HepG2 (cell line): ENCODE measurements at regions not wholly inside any gene's neighbourhood (a gene's known extent, or its start where the extent isn't known, plus 50 kb on each side); places are given as distances from the start of the nearest gene placed in this dataset.

Experiments used
- ATAC-seq: fragments of 200-7000 bp; cut with Tn5 transposase; 3 replicates; pipeline ENCODE4 v1.9.1; 2020; ENCODE audit warnings: mild to moderate bottlenecking, moderate library complexity
- BruUV-seq: library from RNA; stranded (reverse); fragments of 400-500 nt; replicated peaks from 2 replicates; lab custom pipeline; 2021; lab: Mats Ljungman, UMichigan
- CTCF ChIA-PET: fragments of 300-600 bp; formaldehyde crosslinking; extraction: SDS; loops from one replicate; lab custom pipeline; 2021; ENCODE audit warnings: low total read pairs, inconsistent platforms, low intra/inter-chr PET ratio; lab: Yijun Ruan, JAX
- POLR2A ChIA-PET: fragments of 350-600 bp; sonication (Branson Sonifier 250); formaldehyde crosslinking; loops from one replicate; lab custom pipeline; 2020; ENCODE audit warnings: antibody characterized with exemption, inconsistent platforms; lab: Yijun Ruan, JAX
- DNase-seq: peaks from one replicate; pipeline ENCODE4 v3.0.0-alpha.2; 2015; ENCODE audit warnings: low spot score
- FAIRE-seq: peaks from 3 replicates; lab custom pipeline; 2011; peaks lifted over from hg19 to GRCh38; lab: Jason Lieb, UNC
- H2AFZ ChIP-seq: one replicate; pipeline ENCODE4 v1.6.1; 2011; ENCODE audit warnings: low read length, inconsistent platforms
- H3K27ac ChIP-seq: fragments of 300-600 bp; 3 replicates; pipeline ENCODE4 v1.8.0; 2011; ENCODE audit warnings: mixed run types, mild to moderate bottlenecking, mixed read lengths, low read length, inconsistent platforms; ENCODE audit not compliant: insufficient read depth; ENCODE audit errors: extremely low read length
- H3K27me3 ChIP-seq, 2 experiments: fragments of 200-600 bp in 1 of 2; 2 replicates in 1 of 2; 3 replicates in 1 of 2; pipeline versions ENCODE4 v1.6.0 to v1.8.0; 2011; ENCODE audit warnings: low read length in 2 of 2, mild to moderate bottlenecking in 2 of 2, moderate library complexity in 2 of 2, inconsistent platforms in 1 of 2; ENCODE audit not compliant: insufficient read depth in 2 of 2, control insufficient read depth in 1 of 2
- H3K36me3 ChIP-seq, 2 experiments: fragments of 200-600 bp in 1 of 2; replicated peaks in 1 of 2; 2 replicates in 1 of 2; 3 replicates in 1 of 2; pipeline versions ENCODE4 v1.5.1 to v1.8.0; 2011; ENCODE audit warnings: low read length in 2 of 2, inconsistent platforms in 1 of 2; ENCODE audit not compliant: insufficient read depth in 2 of 2, control insufficient read depth in 1 of 2
- H3K4me1 ChIP-seq: 2 replicates; pipeline ENCODE4 v1.5.1; 2012; ENCODE audit warnings: low read length, inconsistent platforms; ENCODE audit not compliant: insufficient read depth
- H3K4me2 ChIP-seq: 2 replicates; pipeline ENCODE4 v1.6.0; 2011; ENCODE audit warnings: low read depth, low read length, inconsistent platforms
- H3K4me3 ChIP-seq, 3 experiments: fragments of 200-600 bp in 1 of 3; sonication (generic), shearing (Covaris generic) in 1 of 3; replicated peaks in 1 of 3; 2 replicates each; pipeline ENCODE4 v1.5.1; 2011 to 2016; ENCODE audit warnings: low read length in 3 of 3, inconsistent platforms in 2 of 3, low read depth in 2 of 3, mild to moderate bottlenecking in 2 of 3, control low read depth in 1 of 3, mixed read lengths in 1 of 3; ENCODE audit not compliant: insufficient read depth in 1 of 3
- H3K79me2 ChIP-seq: one replicate; pipeline ENCODE4 v1.6.1; 2011; ENCODE audit warnings: low read length, inconsistent platforms; ENCODE audit not compliant: insufficient read depth
- H3K9ac ChIP-seq: 2 replicates; pipeline ENCODE4 v1.6.0; 2011; ENCODE audit warnings: mild to moderate bottlenecking, low read depth, low read length, inconsistent platforms; ENCODE audit not compliant: insufficient read depth
- H3K9me3 ChIP-seq: 2 replicates; pipeline ENCODE4 v1.5.1; 2012; ENCODE audit warnings: mild to moderate bottlenecking, low read length
- H4K20me1 ChIP-seq: 2 replicates; pipeline ENCODE4 v1.6.0; 2011; ENCODE audit warnings: inconsistent platforms, mild to moderate bottlenecking, low read length, moderate library complexity; ENCODE audit not compliant: insufficient read depth
- JDP2 ChIP-seq: sonication (generic); formaldehyde crosslinking; IDR thresholded peaks from 2 replicates; pipeline ENCODE4 v1.8.1; 2022; ENCODE audit warnings: missing genetic modification reagents, borderline replicate concordance
- MAFF ChIP-seq: IDR thresholded peaks from 2 replicates; pipeline ENCODE4 v1.6.1; 2011; ENCODE audit warnings: low read depth, low read length, improper control_type of control experiment
- MIER3 ChIP-seq: IDR thresholded peaks from 2 replicates; pipeline ENCODE4 v1.6.1; 2016; ENCODE audit warnings: missing compliant biosample characterization, borderline replicate concordance
- ZMYM4 ChIP-seq: sonication (generic); formaldehyde crosslinking; IDR thresholded peaks from 2 replicates; pipeline ENCODE4 v1.8.1; 2023; ENCODE audit warnings: mild to moderate bottlenecking, missing genetic modification reagents
- ZNF570 ChIP-seq: sonication (generic); formaldehyde crosslinking; IDR thresholded peaks from 2 replicates; pipeline ENCODE4 v1.4.0; 2020; ENCODE audit warnings: mild to moderate bottlenecking, missing genetic modification reagents, borderline replicate concordance
- WGBS: methylation state at CpG from one replicate; pipeline ENCODE4 v1.1.6; 2017; ENCODE audit warnings: low lambda C conversion rate; 5-methylcytosine and 5-hydroxymethylcytosine counted together
- in situ Hi-C: cut with HindIII; loops from 2 replicates; pipeline ENCODE4 v1.10.0; 2017; ENCODE audit warnings: low pct_unique_long_range_greater_than_20kb; ENCODE audit not compliant: extremely low pct_ligation_motif_present
- intact Hi-C: fragments of 100-400 bp; cut with micrococcal nuclease; formaldehyde crosslinking; loops from one replicate; pipeline ENCODE4 v1.10.0; 2022; ENCODE audit not compliant: unreplicated experiment

GRCh38 chr12:46676797-46677520 is 148.8 kb downstream of the SLC38A4 start:
- Histone ChIP-seq H3K79me2 (no peaks in the 10 kb centered on the region), H3K4me1 (peaks cover 26% of the 10 kb centered on the region), H3K9ac (no peak overlapping the region), H2AFZ (no peak overlapping the region), H3K27me3 (no peaks in the 10 kb centered on the region), H3K9me3 (no peaks in the 10 kb centered on the region), H3K4me3 (no peak overlapping the region), H3K36me3 (no peaks in the 10 kb centered on the region), H4K20me1 (no peaks in the 10 kb centered on the region), H3K27ac (no peak overlapping the region), H3K4me2 (no peak overlapping the region)
- DNase-seq (no peak), FAIRE-seq (no peak), ATAC-seq (peak; percentile 54)
- in situ Hi-C loops (loop anchor here (5.0 kb wide), 2 partner anchors 255 to 325 kb away; no protein-coding TSS in a partner anchor), intact Hi-C loops (loop anchor here (1.0 to 5.0 kb wide), 7 partner anchors 150 to 335 kb away; partner anchors contain the start of genes SLC38A2 and SLC38A4)
- POLR2A ChIA-PET = no interaction called here
- TF ChIP-seq MIER3 (no peak), ZMYM4 (0 out of 2 replicates have a peak, but pooled peaks have one; percentile 6), MAFF (no peak), JDP2 (CRISPR knock-in tag) (no peak)
- CTCF ChIA-PET = interaction anchor here (0.8 to 1.7 kb wide), 2 partner anchors 320 to 334 kb away, joined by 3 to 10 read pairs; no protein-coding TSS in a partner anchor
- 94% methylated on average over 7 of the region's 7 CpGs for WGBS
- no TSS peak for BruUV-seq

GRCh38 chr12:46676396-46676795 is 149.4 kb downstream of the SLC38A4 start:
- Histone ChIP-seq H3K4me1 (peaks cover 26% of the 10 kb centered on the region), H3K36me3 (no peaks in the 10 kb centered on the region), H4K20me1 (no peaks in the 10 kb centered on the region), H3K79me2 (no peaks in the 10 kb centered on the region), H3K4me2 (no peak overlapping the region), H3K9ac (no peak overlapping the region), H3K9me3 (no peaks in the 10 kb centered on the region), H3K27ac (no peak overlapping the region), H3K4me3 (no peak overlapping the region), H3K27me3 (no peaks in the 10 kb centered on the region), H2AFZ (no peak overlapping the region)
- no peak for ATAC-seq
- WGBS = 78% methylated on average over 1 of the region's 1 CpG
- CTCF ChIA-PET = interaction anchor here (2.1 kb wide), 1 partner anchor 308 kb away, joined by 6 read pairs; no protein-coding TSS in a partner anchor
- no peak for TF ChIP-seq ZNF570
- BruUV-seq = no TSS peak
- FAIRE-seq = no peak
- POLR2A ChIA-PET = no interaction called here
- intact Hi-C loops = loop anchor here (5.0 kb wide), 5 partner anchors 151 to 319 kb away; partner anchors contain the start of genes SLC38A2 and SLC38A4
- no peak for DNase-seq
- in situ Hi-C loops = loop anchor here (5.0 kb wide), 2 partner anchors 256 to 324 kb away; no protein-coding TSS in a partner anchor
